ENCODE measurements at regions not wholly inside any gene's neighbourhood (a gene's known extent, or its start where the extent isn't known, plus 50 kb on each side); places are given as distances from the start of the nearest gene placed in this dataset.

DNA sequence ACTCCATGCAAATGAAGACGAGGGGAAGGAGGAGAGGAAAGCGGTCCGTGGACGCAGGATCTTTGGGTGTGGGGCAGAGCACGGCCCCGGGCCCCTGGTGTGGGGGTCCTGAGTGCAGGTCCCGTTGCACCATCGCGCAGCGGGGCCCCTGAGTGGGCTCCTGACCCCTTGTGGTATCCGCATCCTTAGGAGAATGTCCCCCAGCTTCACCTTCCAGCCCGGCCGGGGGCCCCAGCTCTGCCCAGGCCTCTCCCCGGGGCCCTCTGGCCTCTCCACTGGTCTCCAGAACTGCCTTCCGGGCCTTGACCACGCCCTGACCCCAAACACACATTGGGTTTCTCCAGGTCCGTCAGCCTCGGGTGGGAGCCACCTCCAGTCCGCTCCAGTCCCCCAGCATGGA lies 431.8 kb upstream of the SALL3 start:
- TF ChIP-seq, protein P1, sequence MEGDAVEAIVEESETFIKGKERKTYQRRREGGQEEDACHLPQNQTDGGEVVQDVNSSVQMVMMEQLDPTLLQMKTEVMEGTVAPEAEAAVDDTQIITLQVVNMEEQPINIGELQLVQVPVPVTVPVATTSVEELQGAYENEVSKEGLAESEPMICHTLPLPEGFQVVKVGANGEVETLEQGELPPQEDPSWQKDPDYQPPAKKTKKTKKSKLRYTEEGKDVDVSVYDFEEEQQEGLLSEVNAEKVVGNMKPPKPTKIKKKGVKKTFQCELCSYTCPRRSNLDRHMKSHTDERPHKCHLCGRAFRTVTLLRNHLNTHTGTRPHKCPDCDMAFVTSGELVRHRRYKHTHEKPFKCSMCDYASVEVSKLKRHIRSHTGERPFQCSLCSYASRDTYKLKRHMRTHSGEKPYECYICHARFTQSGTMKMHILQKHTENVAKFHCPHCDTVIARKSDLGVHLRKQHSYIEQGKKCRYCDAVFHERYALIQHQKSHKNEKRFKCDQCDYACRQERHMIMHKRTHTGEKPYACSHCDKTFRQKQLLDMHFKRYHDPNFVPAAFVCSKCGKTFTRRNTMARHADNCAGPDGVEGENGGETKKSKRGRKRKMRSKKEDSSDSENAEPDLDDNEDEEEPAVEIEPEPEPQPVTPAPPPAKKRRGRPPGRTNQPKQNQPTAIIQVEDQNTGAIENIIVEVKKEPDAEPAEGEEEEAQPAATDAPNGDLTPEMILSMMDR (CRISPR knock-in tag; IDR thresholded peaks at IDR 0.05) = no peak
- no peak for TF ChIP-seq ZNF567 (CRISPR knock-in tag; IDR thresholded peaks at IDR 0.05; ENCODE audit: borderline replicate concordance)
- TF ChIP-seq TARDBP (CRISPR knock-in tag; IDR thresholded peaks at IDR 0.05) = no peak
- no peak for TF ChIP-seq SOX13 (IDR thresholded peaks at IDR 0.05)
- no peak for TF ChIP-seq SOX13 (CRISPR knock-in tag; conservative IDR thresholded peaks at IDR 0.05 in 1 of 2, IDR thresholded peaks at IDR 0.05 in 1 of 2)
- no peak for TF ChIP-seq ZBTB7A (CRISPR knock-in tag; IDR thresholded peaks at IDR 0.05)
- TF ChIP-seq, protein P2, sequence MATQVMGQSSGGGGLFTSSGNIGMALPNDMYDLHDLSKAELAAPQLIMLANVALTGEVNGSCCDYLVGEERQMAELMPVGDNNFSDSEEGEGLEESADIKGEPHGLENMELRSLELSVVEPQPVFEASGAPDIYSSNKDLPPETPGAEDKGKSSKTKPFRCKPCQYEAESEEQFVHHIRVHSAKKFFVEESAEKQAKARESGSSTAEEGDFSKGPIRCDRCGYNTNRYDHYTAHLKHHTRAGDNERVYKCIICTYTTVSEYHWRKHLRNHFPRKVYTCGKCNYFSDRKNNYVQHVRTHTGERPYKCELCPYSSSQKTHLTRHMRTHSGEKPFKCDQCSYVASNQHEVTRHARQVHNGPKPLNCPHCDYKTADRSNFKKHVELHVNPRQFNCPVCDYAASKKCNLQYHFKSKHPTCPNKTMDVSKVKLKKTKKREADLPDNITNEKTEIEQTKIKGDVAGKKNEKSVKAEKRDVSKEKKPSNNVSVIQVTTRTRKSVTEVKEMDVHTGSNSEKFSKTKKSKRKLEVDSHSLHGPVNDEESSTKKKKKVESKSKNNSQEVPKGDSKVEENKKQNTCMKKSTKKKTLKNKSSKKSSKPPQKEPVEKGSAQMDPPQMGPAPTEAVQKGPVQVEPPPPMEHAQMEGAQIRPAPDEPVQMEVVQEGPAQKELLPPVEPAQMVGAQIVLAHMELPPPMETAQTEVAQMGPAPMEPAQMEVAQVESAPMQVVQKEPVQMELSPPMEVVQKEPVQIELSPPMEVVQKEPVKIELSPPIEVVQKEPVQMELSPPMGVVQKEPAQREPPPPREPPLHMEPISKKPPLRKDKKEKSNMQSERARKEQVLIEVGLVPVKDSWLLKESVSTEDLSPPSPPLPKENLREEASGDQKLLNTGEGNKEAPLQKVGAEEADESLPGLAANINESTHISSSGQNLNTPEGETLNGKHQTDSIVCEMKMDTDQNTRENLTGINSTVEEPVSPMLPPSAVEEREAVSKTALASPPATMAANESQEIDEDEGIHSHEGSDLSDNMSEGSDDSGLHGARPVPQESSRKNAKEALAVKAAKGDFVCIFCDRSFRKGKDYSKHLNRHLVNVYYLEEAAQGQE (IDR thresholded peaks at IDR 0.05; ENCODE audit: borderline replicate concordance in 1 of 2, low read depth in 1 of 2, low read length in 2 of 2) = no peak

Measured in HepG2 (cell line).